GM21381 (cell line): ENCODE measurements at regions not wholly inside any gene's neighbourhood (a gene's known extent, or its start where the extent isn't known, plus 50 kb on each side); places are given as distances from the start of the nearest gene placed in this dataset.
"Not testable (repeated sequence)": the region's sequence is repeated elsewhere in the genome, so short reads cannot be mapped to it uniquely, and the experiment has no call there.

ENCODE experiments used
- ATAC-seq: cut with Tn5 transposase; IDR thresholded peaks from one replicate; pipeline ENCODE4 v1.9.1; 2021; ENCODE audit warnings: mild to moderate bottlenecking, moderate library complexity; ENCODE audit not compliant: unreplicated experiment

GRCh38 chr11:86148345-86148747 is 79.5 kb upstream of the PICALM start:
- no peak for ATAC-seq

DNA sequence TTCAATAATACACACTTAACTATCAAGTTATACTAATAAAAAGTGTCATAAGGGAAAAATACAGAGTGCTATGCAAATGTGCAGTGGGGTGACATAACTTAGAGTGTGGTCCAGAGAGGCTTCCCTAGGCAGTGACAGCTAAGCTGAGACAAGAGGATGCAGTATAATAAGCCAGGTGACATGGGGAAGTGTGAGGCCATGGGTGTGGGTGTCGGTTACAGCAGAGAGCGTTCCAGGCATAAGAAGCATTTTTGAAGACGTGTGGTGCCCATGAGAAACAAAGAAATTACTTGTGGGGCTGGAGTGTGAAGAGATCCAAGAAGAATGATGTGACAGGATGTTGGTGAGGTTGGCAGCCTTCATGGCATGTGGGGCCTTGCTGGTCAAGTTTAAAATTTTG is 78.1 kb upstream of the PICALM start:
- ATAC-seq = no peak

DNA sequence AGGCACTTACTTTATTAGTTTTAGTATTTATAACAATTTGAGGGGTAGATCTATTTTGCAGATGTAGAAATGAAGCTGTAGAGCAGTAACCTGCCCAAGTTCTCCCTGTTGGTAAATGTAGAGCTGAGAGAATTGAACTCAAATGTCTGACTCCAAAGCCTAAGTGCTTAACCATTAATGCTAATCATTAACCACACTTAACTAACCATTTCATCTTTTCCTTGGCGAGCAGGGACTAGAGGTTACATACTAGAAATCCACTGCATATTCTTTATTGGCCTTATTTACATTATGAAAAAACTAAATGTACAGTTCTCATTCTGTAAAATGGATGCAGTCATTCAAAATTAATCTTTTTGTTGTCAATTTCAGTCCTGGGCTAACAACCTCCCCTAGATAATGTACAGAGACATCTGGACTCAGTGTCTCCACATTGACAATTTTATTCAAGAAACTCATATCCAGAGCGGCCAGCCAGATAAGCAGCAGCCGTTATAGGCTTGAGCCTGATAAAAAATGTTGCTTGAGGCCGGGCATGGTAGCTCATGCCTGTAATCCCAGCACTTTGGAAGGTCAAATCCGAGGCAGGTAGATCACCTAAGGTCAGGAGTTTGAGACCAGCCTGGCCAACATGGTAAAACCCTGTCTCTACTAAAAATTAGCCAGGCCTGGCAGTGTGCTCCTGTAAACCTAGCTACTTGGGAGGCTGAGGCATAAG is 76.7 kb upstream of the PICALM start:
- ATAC-seq = peak; percentile 41

DNA sequence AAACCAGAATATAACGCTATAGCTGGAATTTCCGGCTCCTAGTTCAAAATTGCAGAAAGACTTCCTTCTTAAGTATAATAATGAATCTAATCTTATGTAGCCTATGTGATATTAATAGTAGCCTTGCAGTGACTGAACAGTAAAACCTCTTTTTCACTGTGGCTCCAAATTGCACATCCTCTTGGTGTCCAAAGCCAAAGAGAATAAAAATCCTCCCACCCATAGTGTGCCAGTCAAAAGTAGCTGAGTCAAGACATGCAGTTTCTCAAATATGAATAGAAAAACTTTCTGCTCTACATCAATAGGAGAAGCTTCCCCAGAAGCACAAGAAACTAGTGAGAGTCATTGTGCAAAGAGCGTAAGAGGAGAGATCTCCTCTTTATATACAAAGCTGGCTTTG is 76.0 kb upstream of the PICALM start:
- ATAC-seq = peak; percentile 20

DNA sequence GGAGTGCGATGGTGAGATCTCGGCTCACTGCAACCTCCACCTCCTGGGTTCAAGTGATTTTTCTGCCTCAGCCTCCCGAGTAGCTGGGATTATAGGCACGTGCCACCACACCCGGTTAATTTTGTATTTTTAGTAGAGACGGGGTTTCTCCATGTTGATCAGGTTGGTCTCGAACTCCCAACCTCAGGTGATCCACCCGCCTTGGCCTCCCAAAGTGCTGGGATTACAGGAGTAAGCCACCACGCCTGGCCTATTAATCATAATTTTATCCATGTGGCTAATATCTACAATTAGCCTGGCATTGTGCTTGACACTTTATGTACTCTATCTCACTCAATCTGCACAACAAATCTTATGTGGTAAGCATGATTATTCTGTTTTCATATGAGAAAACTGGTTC is 75.2 kb upstream of the PICALM start:
- not testable (repeated sequence) for ATAC-seq

GRCh38 chr11:86143087-86144030 is 74.5 kb upstream of the PICALM start:
- peak; percentile 40 for ATAC-seq

- no peak for ATAC-seq
Observed at GRCh38 chr11:86142170-86142569, 73.3 kb upstream of the PICALM start.

- ATAC-seq = no peak
Observed at GRCh38 chr11:86141727-86142126, 72.8 kb upstream of the PICALM start.

DNA sequence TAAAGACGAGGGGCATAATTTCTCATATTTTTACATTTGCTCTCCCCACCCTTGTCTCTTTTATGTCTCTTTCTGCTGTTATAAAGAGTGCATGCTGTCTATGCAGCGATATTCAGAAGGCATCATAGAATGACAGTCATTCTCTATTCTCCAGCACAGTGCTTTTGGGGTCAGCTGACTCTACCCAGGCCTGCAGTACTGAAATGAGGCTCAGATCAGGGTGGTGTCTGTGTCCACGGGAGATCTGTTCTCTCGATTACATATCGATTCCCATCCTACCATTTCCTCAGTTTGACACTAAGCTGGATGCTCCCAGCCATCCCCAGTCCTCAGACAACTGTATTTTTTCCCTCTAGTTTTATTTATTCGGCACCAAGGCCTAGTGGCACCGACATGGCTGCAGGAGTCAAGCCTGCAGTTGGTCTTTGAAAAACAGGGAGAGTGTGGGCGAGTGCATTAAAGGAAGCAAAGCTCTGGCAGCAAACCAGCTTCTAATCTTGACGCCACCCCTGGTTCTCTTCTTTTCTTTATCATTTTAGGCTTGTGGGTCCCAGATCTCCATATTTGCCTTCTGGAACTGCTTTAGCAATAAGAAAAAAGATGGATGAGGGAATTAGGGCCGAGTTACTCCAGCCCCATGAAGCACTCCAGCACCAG is 71.6 kb upstream of the PICALM start:
- ATAC-seq = no peak

GRCh38 chr11:86138958-86139357 is 70.1 kb upstream of the PICALM start:
- peak; percentile 81 for ATAC-seq

DNA sequence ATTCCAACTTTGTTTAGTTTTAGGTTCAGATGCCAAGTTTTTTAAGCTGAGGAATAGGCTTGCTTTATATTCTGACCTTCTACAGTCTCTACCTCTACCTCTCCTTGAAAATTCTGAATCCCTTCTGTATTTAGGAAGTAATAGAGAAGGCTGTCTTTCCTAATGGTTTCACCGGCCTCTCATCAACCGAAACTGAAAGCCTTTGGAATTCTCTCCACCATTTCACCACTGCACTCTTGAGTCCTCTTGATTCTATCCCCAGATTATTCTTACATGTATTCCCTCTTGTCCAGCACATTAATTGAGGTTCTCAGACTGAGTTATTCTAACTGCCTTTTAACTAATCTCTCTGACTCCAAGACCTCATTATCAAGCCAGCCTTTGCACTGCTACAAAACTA is 67.7 kb upstream of the PICALM start:
- ATAC-seq = no peak

DNA sequence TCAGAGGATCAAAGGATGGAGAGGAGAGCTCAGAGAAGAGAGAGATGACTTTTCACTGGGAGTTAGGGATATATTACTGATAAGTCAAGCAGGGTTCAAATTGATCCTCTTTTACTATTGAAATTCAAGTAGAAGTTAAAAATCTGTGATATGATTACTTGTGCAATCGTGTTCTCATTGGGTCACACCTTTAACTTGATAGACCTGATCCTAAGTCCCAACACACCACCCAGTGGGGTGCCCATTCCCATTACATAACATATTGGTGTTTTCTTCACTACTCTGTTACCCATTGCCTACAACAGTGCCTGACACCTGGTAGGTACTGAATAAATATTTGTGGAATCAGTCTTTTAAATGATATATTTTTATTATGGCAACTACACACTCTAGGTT is 66.4 kb upstream of the PICALM start:
- no peak for ATAC-seq

GRCh38 chr11:86134580-86135318 is 65.9 kb upstream of the PICALM start:
- no peak for ATAC-seq

- ATAC-seq = no peak
Observed at GRCh38 chr11:86132667-86133249, 63.9 kb upstream of the PICALM start.

- no peak for ATAC-seq
Observed at GRCh38 chr11:86129740-86130540, 61.1 kb upstream of the PICALM start.

GRCh38 chr11:86128914-86129313 is 60.0 kb upstream of the PICALM start:
- ATAC-seq = no peak

DNA sequence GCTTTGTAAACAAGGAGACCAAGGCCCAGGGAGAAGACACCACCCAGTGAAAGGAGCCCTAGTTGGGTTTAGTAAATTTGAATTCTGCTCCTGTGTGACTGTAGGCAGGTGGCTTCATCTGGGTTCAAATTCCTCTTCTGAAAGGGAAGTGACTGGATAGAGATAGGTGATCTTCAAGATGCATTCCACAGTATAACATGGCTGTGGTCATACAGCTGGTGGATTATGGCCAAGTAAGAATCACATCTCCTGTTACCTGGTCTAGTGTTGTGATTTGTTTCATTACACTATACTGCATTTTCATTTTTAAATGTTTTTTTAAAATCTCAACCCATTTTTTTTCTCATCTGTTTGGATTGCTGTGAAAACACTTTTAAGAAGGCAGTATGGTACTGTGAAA is 58.0 kb upstream of the PICALM start:
- ATAC-seq = no peak

GRCh38 chr11:86124251-86125233 is 55.7 kb upstream of the PICALM start:
- ATAC-seq = peak; percentile 57

GRCh38 chr11:86122773-86123172 is 53.9 kb upstream of the PICALM start:
- no peak for ATAC-seq
